Psoas muscle (tissue), 7 donors: ENCODE measurements at regions not wholly inside any gene's neighbourhood (a gene's known extent, or its start where the extent isn't known, plus 50 kb on each side); places are given as distances from the start of the nearest gene placed in this dataset.
A peak's percentile ranks its signal among the peaks of the same experiment; 100 is the strongest.
"Not testable (repeated sequence)": the region's sequence is repeated elsewhere in the genome, so short reads cannot be mapped to it uniquely, and the experiment has no call there.

Experiments used
- ATAC-seq, 4 donors: fragments of 200-7000 bp; cut with Tn5 transposase; one replicate each; pipeline ENCODE4 v1.9.1; 2020; ENCODE audit warnings: moderate library complexity in 3 of 4, mild to moderate bottlenecking in 2 of 4
- DNase-seq, 2 donors: peaks; one replicate each; pipeline ENCODE4 v3.0.0-alpha.2; 2020
- H3K27ac ChIP-seq: fragments of 200-600 bp; one replicate; pipeline ENCODE4 v1.8.0; 2022
- H3K27me3 ChIP-seq, 3 donors: fragments of 200-600 bp in 1 of 3; one replicate each; pipeline versions ENCODE4 v1.6.1 to v1.8.0; 2013 to 2022; ENCODE audit warnings: low read length in 2 of 3, mild to moderate bottlenecking in 2 of 3, moderate library complexity in 1 of 3; ENCODE audit not compliant: insufficient read depth in 3 of 3
- H3K36me3 ChIP-seq, 2 donors: fragments of 200-600 bp in 1 of 2; one replicate each; pipeline versions ENCODE4 v1.6.1 to v1.8.0; 2013 to 2022; ENCODE audit warnings: low read depth in 1 of 2, mild to moderate bottlenecking in 1 of 2, moderate library complexity in 1 of 2; ENCODE audit not compliant: insufficient read depth in 1 of 2
- H3K4me1 ChIP-seq: fragments of 200-600 bp; one replicate; pipeline ENCODE4 v1.8.0; 2022
- H3K4me3 ChIP-seq: fragments of 200-600 bp; one replicate; pipeline ENCODE4 v1.8.0; 2022; ENCODE audit warnings: mild to moderate bottlenecking
- H3K9me3 ChIP-seq: fragments of 200-600 bp; one replicate; pipeline ENCODE4 v1.8.0; 2022
- CTCF ChIP-seq: fragments of 200-600 bp; IDR thresholded peaks from one replicate; pipeline ENCODE4 v1.8.0; 2022; ENCODE audit warnings: antibody characterized with exemption
- WGBS, 3 donors: extraction: QIAGEN DNeasy Blood & Tissue Kit; methylation state at CpG; one replicate each; pipeline versions ENCODE4 v1.1.6 to v1.1.7; 2013; 5-methylcytosine and 5-hydroxymethylcytosine counted together
- intact Hi-C, 2 donors: fragments of 100-400 bp; cut with DNase I; formaldehyde crosslinking; loops; one replicate each; pipeline versions ENCODE4 v1.11.0 to v1.14.2; 2022
- donor health status: healthy with polysubstance abuse.
- donor health status: DM: no; HTN: no; CAD: no; lungs with moderate emphysema.
- donor health status: Bipolar disorder and iron deficiency.
- donor health status: healthy.
- donor health status: DM: yes; HTN: yes; CAD: no.
- donor health status: DM: no; HTN: no; CAD: no.
- donor health status: DM: yes; HTN: yes; CAD: no.

GRCh38 chr10:22467393-22467792 is 122.1 kb downstream of the SPAG6 start:
- ATAC-seq, H3K4me3 ChIP-seq, H3K36me3 ChIP-seq, H3K4me1 ChIP-seq, H3K9me3 ChIP-seq, intact Hi-C loops, H3K27ac ChIP-seq, H3K27me3 ChIP-seq, DNase-seq: not testable (repeated sequence)
- 93 to 98% (median 93%) methylated on average over 4 of the region's 4 CpGs for WGBS, 3 donors

GRCh38 chr10:22468570-22469320 is 123.4 kb downstream of the SPAG6 start:
- no peak for ATAC-seq
- no peaks in the 10 kb centered on the region for H3K4me1 ChIP-seq
- no peaks in the 10 kb centered on the region for H3K9me3 ChIP-seq
- no peak overlapping the region for H3K27ac ChIP-seq
- WGBS, 3 donors, result 67 to 76% (median 74%) methylated on average over 3 of the region's 3 CpGs
- intact Hi-C loops, result no loop called here
- no peak for DNase-seq
- peaks cover 0 to 17% (median 0%) of the 10 kb centered on the region in 3 donors for H3K27me3 ChIP-seq
- H3K4me3 ChIP-seq, result no peak overlapping the region
- H3K36me3 ChIP-seq, result no peaks in the 10 kb centered on the region
- no peak for TF ChIP-seq CTCF

- no peak overlapping the region for H3K27ac ChIP-seq
- no peak for DNase-seq
- no peak for TF ChIP-seq CTCF
- H3K27me3 ChIP-seq, result peaks cover 0 to 48% (median 9%) of the 10 kb centered on the region in 3 donors
- no peak overlapping the region for H3K4me3 ChIP-seq
- H3K9me3 ChIP-seq, result no peaks in the 10 kb centered on the region
- H3K4me1 ChIP-seq, result peaks cover 15% of the 10 kb centered on the region
- intact Hi-C loops, result no loop called here
- no peaks in the 10 kb centered on the region for H3K36me3 ChIP-seq
- no peak for ATAC-seq
- 86 to 92% (median 86%) methylated on average over 6 of the region's 6 CpGs for WGBS, 3 donors
Measured at GRCh38 chr10:22473044-22473443, 127.7 kb downstream of the SPAG6 start.

- no peaks in the 10 kb centered on the region for H3K9me3 ChIP-seq
- no peak for TF ChIP-seq CTCF
- no peak for DNase-seq
- 56 to 69% (median 67%) methylated on average over 3 of the region's 3 CpGs for WGBS, 3 donors
- H3K4me3 ChIP-seq, result no peak overlapping the region
- H3K4me1 ChIP-seq, result peaks cover 15% of the 10 kb centered on the region
- no peaks in the 10 kb centered on the region for H3K36me3 ChIP-seq
- ATAC-seq, result no peak
- no peak overlapping the region for H3K27ac ChIP-seq
- intact Hi-C loops, result no loop called here
- peaks cover 0 to 48% (median 9%) of the 10 kb centered on the region in 3 donors for H3K27me3 ChIP-seq
Measured at GRCh38 chr10:22473459-22473858, 128.2 kb downstream of the SPAG6 start.

- H3K27me3 ChIP-seq, result peaks cover 0 to 48% (median 9%) of the 10 kb centered on the region in 3 donors
- H3K36me3 ChIP-seq, result no peaks in the 10 kb centered on the region
- ATAC-seq, result peak in 2 of 4 donors; percentile 38 to 60
Measured at GRCh38 chr10:22475651-22476600, 130.6 kb downstream of the SPAG6 start.

More at GRCh38 chr10:22475651-22476600, 130.6 kb downstream of the SPAG6 start:
- peak in 1 of 2 donors; percentile 16 for DNase-seq
- Histone ChIP-seq H3K9me3 (no peaks in the 10 kb centered on the region), H3K27ac (no peak overlapping the region), H3K4me3 (peak overlapping the region; percentile 65), H3K4me1 (peaks cover 15% of the 10 kb centered on the region)
- intact Hi-C loops, result no loop called here
- no peak for TF ChIP-seq CTCF
- 3 to 6% (median 4%) methylated on average over 77 to 96 of the region's 96 CpGs for WGBS, 3 donors
